ENCODE measurements at regions not wholly inside any gene's neighbourhood (a gene's known extent, or its start where the extent isn't known, plus 50 kb on each side); places are given as distances from the start of the nearest gene placed in this dataset.
"Not testable (repeated sequence)": the region's sequence is repeated elsewhere in the genome, so short reads cannot be mapped to it uniquely, and the experiment has no call there.

GRCh38 chr6:140009286-140009685, 634.8 kb upstream of the CITED2 start:
- no peak for DNase-seq (ENCODE audit: low read depth, low spot score)

- no peak for DNase-seq (ENCODE audit: low read depth, low spot score)
Measured at GRCh38 chr6:140007525-140007924, 633.1 kb upstream of the CITED2 start.

GRCh38 chr6:140003217-140003616, 628.8 kb upstream of the CITED2 start:
- DNase-seq (ENCODE audit: low read depth, low spot score) = no peak

GRCh38 chr6:140002396-140003022, 628.1 kb upstream of the CITED2 start:
- DNase-seq (ENCODE audit: low read depth, low spot score) = no peak

- DNase-seq (ENCODE audit: low read depth, low spot score) = no peak
Measured at GRCh38 chr6:140001821-140002341, 627.4 kb upstream of the CITED2 start.

GRCh38 chr6:140001005-140001404, 626.6 kb upstream of the CITED2 start:
- no peak for DNase-seq (ENCODE audit: low read depth, low spot score)

GRCh38 chr6:139999661-140000060, 625.2 kb upstream of the CITED2 start:
- DNase-seq (ENCODE audit: low read depth, low spot score) = not testable (repeated sequence)

- DNase-seq (ENCODE audit: low read depth, low spot score) = not testable (repeated sequence)
Measured at GRCh38 chr6:139998478-139998877, 624.0 kb upstream of the CITED2 start.

GRCh38 chr6:139996253-139996834, 621.9 kb upstream of the CITED2 start:
- DNase-seq (ENCODE audit: low read depth, low spot score) = no peak

- DNase-seq (ENCODE audit: low read depth, low spot score) = no peak
Measured at GRCh38 chr6:139994998-139995397, 620.5 kb upstream of the CITED2 start.

- no peak for DNase-seq (ENCODE audit: low read depth, low spot score)
Measured at GRCh38 chr6:139990856-139991465, 616.5 kb upstream of the CITED2 start.

GRCh38 chr6:139990026-139990686, 615.7 kb upstream of the CITED2 start:
- no peak for DNase-seq (ENCODE audit: low read depth, low spot score)

- DNase-seq (ENCODE audit: low read depth, low spot score) = no peak
Measured at GRCh38 chr6:139988685-139989084, 614.2 kb upstream of the CITED2 start.

GRCh38 chr6:139987091-139987490, 612.6 kb upstream of the CITED2 start:
- DNase-seq (ENCODE audit: low read depth, low spot score) = no peak

GRCh38 chr6:139985236-139985815, 610.9 kb upstream of the CITED2 start:
- no peak for DNase-seq (ENCODE audit: low read depth, low spot score)

GRCh38 chr6:139984317-139984716, 609.9 kb upstream of the CITED2 start:
- no peak for DNase-seq (ENCODE audit: low read depth, low spot score)

- no peak for DNase-seq (ENCODE audit: low read depth, low spot score)
Measured at GRCh38 chr6:139983555-139984276, 609.3 kb upstream of the CITED2 start.

- DNase-seq (ENCODE audit: low read depth, low spot score) = no peak
Measured at GRCh38 chr6:139982652-139983295, 608.3 kb upstream of the CITED2 start.

GRCh38 chr6:139982195-139982594, 607.7 kb upstream of the CITED2 start:
- no peak for DNase-seq (ENCODE audit: low read depth, low spot score)

GRCh38 chr6:139981768-139982181, 607.3 kb upstream of the CITED2 start:
- DNase-seq (ENCODE audit: low read depth, low spot score) = no peak

GRCh38 chr6:139981066-139981624, 606.7 kb upstream of the CITED2 start:
- no peak for DNase-seq (ENCODE audit: low read depth, low spot score)
